ENCODE measurements at regions not wholly inside any gene's neighbourhood (a gene's known extent, or its start where the extent isn't known, plus 50 kb on each side); places are given as distances from the start of the nearest gene placed in this dataset.

DNA sequence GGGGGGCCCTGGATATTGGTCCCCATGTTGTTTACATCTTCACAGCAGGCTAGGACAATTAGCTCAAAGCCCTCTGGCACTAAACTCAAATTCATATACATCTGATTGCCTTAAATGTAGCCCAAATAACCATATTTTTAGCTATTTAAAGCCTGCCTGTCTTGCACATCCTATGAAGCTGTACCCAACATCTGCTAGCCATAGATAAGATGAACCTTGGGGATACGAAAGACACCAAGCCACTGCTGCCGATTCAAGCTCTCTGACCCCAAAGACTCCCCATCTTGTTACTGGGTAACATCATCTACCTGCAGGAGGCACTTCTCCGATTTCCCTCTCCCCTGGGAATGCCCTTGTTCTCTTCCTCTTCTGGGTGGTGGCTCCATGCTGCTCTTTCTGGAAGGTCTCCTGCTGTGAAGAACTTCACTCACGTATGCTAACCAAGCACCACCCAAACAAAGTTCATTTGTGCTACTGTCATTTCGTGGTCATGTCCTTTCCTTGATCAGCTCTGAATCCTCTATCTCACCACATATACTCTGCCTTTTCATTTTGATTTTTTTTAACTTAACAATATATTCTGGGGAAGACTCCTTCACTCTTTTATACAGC is 107.7 kb upstream of the ATXN3L start:
- no peak overlapping the region for H3K4me3 ChIP-seq (replicated peaks in 1 of 3)
- no peak for TF ChIP-seq POLR2A (IDR thresholded peaks at IDR 0.05)
- TF ChIP-seq, protein P1, sequence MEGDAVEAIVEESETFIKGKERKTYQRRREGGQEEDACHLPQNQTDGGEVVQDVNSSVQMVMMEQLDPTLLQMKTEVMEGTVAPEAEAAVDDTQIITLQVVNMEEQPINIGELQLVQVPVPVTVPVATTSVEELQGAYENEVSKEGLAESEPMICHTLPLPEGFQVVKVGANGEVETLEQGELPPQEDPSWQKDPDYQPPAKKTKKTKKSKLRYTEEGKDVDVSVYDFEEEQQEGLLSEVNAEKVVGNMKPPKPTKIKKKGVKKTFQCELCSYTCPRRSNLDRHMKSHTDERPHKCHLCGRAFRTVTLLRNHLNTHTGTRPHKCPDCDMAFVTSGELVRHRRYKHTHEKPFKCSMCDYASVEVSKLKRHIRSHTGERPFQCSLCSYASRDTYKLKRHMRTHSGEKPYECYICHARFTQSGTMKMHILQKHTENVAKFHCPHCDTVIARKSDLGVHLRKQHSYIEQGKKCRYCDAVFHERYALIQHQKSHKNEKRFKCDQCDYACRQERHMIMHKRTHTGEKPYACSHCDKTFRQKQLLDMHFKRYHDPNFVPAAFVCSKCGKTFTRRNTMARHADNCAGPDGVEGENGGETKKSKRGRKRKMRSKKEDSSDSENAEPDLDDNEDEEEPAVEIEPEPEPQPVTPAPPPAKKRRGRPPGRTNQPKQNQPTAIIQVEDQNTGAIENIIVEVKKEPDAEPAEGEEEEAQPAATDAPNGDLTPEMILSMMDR (IDR thresholded peaks at IDR 0.05): no peak
- no peaks in the 10 kb centered on the region for H3K9me3 ChIP-seq
- no peaks in the 10 kb centered on the region for H3K36me3 ChIP-seq
- 88 to 91% methylated on average over 5 of the region's 5 CpGs for WGBS, 2 donors
- DNase-seq: no peak
- H3K27ac ChIP-seq: no peak overlapping the region
- H3K4me1 ChIP-seq: no peaks in the 10 kb centered on the region
- no peaks in the 10 kb centered on the region for H3K27me3 ChIP-seq
- intact Hi-C loops (cut with DNase I): no loop called here

DNA sequence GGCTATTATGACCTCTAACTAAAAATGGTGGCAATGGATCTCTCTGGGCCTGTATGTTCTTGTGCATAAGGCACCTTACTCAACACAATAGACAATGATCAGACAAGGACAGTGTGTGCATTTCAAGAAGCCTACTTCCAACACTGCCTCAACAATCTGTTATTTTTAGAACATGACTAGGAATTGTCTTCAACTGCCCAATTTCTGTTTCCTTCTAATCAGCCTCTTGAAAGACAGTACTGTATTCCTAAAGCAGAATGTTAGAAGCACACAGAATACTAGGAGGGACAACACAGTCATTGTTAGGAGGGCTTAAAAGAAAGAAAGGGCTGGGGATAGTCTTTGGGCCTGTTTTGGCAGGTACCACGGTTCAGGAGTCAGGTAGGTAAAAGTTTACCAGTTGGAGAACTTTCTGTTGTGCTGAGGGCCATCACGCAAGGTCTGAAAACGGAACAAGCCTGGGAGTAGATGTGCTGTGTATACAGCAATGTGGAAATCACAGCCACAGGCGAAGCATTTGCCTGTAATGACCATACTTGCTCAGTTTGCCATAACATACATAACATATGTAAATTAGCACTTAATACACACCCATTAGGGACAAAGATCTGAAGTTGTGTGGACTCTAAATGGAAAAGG is 100.8 kb upstream of the ATXN3L start:
- no peak overlapping the region for H3K4me3 ChIP-seq (replicated peaks in 1 of 3)
- no peaks in the 10 kb centered on the region for H3K27me3 ChIP-seq
- no peak for DNase-seq
- intact Hi-C loops (cut with DNase I): no loop called here
- TF ChIP-seq, protein P1 (IDR thresholded peaks at IDR 0.05): no peak
- no peak for TF ChIP-seq POLR2A (IDR thresholded peaks at IDR 0.05)
- H3K27ac ChIP-seq: no peak overlapping the region
- no peaks in the 10 kb centered on the region for H3K9me3 ChIP-seq
- no peaks in the 10 kb centered on the region for H3K36me3 ChIP-seq
- no peaks in the 10 kb centered on the region for H3K4me1 ChIP-seq
- WGBS, 2 donors: 74 to 78% methylated on average over 3 to 4 of the region's 4 CpGs

DNA sequence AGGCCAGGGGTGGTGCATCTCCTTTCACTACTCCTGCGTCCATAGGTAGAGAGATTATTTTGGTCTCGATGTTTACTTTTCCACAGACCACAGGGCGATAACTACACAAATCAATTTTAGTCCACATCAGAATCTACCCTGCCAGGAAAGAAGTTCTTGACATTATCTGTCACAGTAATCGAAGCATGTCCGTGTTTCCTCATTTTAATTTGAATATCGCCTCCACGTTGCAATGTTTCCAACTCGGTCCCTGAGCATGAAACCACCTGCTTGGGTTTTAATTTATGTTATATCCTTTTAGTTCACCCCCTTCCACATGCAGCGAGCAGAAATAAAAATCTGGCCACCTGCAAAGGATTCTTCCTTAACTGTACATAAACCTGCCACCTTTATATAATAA is 100.1 kb upstream of the ATXN3L start:
- TF ChIP-seq, protein P1 (IDR thresholded peaks at IDR 0.05): no peak
- TF ChIP-seq POLR2A (IDR thresholded peaks at IDR 0.05): no peak
- no peaks in the 10 kb centered on the region for H3K9me3 ChIP-seq
- H3K4me3 ChIP-seq (replicated peaks in 1 of 3): no peak overlapping the region
- H3K4me1 ChIP-seq: no peaks in the 10 kb centered on the region
- WGBS, 2 donors: 95 to 97% methylated on average over 9 of the region's 9 CpGs
- no peaks in the 10 kb centered on the region for H3K27me3 ChIP-seq
- H3K36me3 ChIP-seq: no peaks in the 10 kb centered on the region
- H3K27ac ChIP-seq: no peak overlapping the region
- intact Hi-C loops (cut with DNase I): no loop called here
- DNase-seq: no peak

DNA sequence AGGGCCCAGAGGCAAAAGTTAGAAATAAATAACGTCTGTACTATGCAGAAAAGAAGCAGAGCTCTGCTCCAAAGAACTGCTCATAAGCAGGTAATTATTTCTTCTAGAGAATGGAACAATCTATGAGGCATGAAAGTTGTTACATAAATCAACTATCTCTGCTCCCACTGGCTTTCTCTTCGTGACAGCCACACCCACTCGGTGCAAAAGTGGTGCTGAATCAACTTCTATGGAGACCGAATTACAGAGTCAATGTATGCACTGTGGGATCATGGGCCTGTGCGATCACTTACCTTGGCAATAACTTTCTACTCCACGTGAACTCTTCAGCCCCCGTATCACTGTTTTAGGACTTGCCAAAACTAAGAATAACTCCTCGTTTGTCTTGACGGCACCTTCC is 99.4 kb upstream of the ATXN3L start:
- no peak for DNase-seq
- Histone ChIP-seq H3K36me3 (no peaks in the 10 kb centered on the region), H3K4me3 (replicated peaks in 1 of 3) (no peak overlapping the region), H3K4me1 (no peaks in the 10 kb centered on the region), H3K9me3 (no peaks in the 10 kb centered on the region), H3K27ac (no peak overlapping the region), H3K27me3 (no peaks in the 10 kb centered on the region)
- intact Hi-C loops (cut with DNase I): no loop called here
- TF ChIP-seq, protein P1 (IDR thresholded peaks at IDR 0.05): no peak
- no peak for TF ChIP-seq POLR2A (IDR thresholded peaks at IDR 0.05)
- WGBS, 2 donors: 85 to 92% methylated on average over 9 of the region's 9 CpGs
